HG03175 (cell line): ENCODE measurements at regions not wholly inside any gene's neighbourhood (a gene's known extent, or its start where the extent isn't known, plus 50 kb on each side); places are given as distances from the start of the nearest gene placed in this dataset.
"Not testable (repeated sequence)": the region's sequence is repeated elsewhere in the genome, so short reads cannot be mapped to it uniquely, and the experiment has no call there.

Experiments
- ATAC-seq: cut with Tn5 transposase; IDR thresholded peaks from one replicate; pipeline ENCODE4 v1.9.1; 2021; ENCODE audit warnings: mild to moderate bottlenecking, moderate library complexity; ENCODE audit not compliant: unreplicated experiment

DNA sequence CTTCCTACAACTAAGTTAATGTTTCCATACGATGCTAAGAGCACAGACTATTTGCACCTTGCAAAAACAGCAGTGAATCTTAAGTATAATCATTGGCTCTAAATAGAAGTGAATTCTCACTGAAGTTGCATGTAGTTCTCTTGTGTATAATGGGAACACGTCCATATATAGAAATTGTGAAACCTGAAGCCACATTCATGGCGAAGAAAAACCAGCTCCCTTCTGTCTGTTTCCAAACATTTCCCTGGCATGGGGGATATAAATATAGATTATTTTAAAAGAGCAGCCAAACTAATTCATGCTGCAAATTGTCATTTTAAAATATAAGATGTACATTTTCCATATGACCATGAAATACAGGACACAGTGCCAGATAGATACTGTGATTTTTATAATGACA, 71.1 kb downstream of the TRAM1L1 start:
- no peak for ATAC-seq

DNA sequence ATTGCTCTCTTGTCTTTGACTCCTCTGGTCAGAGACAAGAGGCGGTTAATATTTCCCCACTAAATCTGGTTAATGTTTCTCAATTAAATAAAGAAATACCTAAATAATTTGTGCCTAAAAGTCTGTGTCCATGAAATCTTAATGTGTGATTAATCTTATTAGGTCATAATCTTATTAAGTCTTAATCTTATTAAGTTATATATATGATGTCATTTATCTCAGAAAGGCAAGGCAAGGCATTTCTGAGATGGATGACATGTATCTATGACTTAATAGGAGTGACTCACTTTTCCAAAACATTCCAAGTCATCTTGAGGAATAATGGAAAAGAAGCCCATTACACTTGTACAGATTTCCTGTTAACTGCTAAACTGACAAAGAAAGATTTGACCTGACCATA, 74.7 kb downstream of the TRAM1L1 start:
- ATAC-seq = no peak

DNA sequence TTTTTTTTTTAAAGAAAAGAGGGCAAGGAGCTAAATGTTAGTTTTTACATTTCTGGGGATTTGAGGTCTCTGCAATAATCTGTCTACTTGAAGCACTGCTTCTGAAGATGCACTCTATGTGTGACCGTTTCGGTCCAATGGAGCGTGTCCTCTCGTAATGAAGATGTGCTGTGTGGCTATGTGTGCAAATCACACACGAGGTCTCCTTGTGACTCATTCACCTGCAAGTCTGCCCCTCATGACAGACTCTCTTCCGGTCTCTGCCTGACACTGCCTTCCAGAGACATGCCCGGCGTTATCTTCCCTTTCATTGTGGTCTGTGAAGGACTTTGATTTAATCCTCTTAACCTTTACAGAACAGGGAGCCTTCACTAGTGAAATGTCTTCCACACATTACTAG, 84.3 kb downstream of the TRAM1L1 start:
- peak; percentile 66 for ATAC-seq

DNA sequence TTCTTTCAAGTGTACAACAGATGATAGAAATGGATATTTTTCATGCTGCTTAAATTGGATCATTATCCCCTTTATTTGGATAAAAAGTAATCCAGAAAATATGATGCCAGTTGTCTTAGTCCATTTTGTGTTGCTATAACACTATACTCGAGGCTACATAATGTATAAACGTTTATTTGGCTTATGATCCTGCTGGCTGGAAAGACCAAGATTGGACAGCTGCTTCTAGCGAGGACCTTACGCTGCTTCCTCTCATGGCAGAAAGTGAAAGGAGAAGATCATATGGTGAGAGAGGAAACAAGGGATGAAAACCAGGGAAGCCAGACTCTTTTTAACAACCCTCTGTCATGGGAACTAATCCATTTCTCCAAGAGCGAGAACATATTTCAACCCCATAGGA, 102.7 kb downstream of the TRAM1L1 start:
- no peak for ATAC-seq

DNA sequence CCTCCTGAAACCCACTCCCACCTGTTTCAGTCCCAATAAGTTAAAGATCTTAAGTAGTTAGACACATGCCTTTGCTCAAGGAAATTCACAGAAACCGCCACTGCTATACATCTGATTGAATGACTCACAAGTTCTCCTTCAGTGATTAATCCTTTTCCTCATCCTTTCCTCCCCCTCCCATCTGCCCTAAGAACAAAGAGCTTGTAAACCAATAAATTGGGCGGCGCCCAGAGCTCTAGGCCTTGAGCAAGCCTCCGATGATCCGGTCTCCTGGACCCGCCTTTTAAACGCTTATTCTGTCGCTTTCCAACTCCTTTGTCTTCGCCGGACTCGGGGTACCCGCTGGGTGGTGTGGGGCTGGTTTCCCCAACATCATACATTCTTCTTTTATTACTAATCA, 104.9 kb downstream of the TRAM1L1 start:
- ATAC-seq = not testable (repeated sequence)

DNA sequence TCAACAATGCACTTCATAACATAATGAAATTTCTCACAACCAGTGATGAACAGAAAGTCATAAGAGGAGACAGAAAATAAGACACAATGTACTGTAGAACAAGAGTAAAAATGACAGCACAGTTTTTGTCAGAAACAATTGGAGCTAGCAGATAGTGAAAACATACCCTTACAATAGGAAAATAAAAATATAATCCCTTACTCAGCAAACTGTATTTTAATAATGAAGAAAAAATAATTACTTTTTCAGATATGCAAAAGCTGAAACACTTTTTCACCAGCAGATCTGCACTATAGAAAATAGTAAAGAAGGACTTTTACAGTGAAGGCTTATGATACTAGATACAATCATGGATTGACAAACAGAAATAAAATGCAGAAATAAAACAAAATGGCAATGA, 126.3 kb downstream of the TRAM1L1 start:
- no peak for ATAC-seq

DNA sequence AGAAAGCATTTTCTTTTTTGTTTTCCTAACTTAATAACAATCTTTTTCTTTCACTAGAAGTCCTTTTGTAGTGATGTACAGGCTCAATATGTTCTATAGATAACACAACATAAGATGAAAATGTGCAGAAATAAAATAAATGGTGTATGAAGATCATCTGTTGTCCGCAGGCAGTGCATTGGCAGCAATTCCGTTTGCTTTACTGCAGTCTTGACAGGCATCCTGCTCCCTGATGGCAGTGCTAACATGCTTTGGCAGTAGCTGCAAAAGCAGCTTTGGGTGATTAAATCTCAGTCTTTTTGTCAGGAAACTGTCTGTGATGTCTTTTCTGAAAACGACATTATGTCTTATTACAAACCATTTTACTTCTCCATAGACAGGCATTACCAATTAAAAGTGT, 131.4 kb downstream of the TRAM1L1 start:
- ATAC-seq = no peak

DNA sequence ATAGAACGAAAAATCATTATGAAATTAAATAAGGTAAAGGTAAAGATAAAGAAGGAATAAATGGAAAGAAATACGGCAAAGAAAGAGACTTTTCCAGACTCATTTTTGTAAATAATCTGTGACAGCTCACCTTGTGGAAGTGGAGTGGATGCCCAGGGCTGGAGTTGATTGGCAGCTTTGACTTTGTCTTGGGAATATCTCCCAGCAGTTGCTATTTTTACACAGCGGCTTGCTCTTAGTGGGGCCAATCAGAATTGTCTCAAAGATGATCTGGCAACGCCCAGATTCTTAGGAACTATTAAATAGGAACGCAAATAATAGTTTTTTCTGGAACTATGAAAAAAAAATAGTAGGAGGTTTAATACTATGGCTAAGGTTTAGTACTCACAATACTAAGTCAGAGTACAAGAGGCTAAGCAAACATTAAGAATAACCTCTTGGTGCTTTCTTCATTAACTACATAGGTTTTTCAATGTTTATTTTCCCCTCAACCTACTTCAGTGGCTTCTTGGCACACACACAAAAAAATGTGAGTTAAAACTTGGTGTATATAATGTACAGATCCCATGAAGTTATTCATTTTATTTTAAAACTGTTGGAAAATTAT, 132.7 kb downstream of the TRAM1L1 start:
- ATAC-seq = no peak

DNA sequence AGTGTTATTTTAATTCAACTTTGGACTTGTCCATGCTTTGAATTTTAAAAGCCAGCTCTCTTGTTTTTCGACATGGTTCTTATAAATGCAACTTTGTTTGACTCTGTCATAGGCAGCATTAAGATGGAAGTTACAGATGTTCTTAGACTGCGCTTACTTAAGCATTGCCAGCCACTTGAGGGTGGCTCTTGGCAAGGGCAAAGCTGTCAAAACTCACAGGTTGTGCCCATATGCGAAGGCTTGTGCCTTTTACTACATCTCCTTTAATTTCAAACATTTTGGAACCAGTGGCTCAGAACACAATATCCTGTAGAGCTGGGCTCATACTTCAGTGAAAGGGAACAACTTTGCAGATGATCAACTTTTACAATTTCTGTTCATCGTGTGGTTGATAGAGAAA, 135.5 kb downstream of the TRAM1L1 start:
- ATAC-seq = no peak

DNA sequence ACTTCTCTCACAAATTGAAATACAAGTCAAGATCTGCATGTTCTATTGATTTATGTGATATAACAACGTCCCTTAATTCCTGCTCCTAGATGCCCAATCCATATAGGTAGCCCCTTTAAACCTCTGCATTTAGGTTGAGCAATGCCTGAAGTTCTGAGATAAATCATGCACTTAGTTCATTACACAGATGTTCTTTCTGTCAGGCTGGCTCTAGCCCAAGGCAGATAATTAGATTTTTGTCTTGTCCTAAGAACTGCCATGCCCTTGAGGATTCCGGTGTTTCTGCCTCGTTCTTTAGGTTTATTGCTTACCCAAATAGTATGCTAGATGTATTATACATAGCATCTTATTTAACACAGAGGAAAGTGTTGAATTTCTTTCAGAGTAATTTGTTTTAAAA, 143.1 kb downstream of the TRAM1L1 start:
- no peak for ATAC-seq

DNA sequence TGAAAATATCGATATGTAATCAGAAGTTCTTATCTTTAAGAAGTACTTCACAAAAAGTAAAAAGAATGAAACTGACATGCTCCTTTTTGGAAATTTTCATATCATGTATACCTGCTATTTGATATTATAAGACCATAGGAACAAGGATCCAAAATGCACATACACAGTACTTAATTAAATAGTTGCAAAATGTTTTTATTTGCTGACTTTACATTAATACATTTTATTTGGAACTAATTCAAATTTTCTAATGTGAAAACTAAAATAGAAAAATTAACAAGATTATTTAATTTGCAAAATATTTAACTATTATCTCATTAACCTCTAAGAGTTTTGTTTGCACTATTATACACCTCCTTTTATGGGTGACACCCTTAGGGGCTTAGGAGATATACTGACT, 155.0 kb downstream of the TRAM1L1 start:
- no peak for ATAC-seq

DNA sequence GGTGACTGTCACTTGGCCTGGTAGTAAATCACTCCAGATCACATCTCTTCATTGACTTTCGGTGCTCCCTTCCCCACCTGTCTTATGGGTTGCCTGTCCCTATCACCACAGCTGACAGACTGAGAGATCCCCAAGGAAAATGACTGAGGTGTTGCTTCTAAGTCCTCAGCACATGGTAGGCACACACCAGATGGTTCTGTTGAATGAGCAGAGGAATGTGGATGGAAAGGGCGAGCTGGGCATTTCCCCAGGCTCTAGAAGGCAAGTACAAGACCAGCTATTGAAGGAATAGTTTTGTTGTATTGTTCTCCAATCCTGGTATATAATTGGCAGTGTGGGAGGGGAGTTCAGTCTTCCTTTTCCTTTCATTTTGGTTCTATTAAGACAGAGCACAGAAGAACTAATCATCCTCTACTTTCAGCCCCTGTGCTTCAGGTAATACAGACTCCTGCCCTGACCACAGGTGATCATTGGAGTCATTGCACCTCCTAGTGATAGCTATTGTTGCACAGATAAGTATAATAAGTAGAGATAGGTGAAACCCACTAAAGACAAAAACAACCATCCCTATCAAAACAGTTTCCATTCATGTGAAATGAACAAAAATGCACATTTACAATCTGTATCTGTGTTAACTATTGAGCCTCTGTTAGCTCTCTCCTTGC, 158.6 kb downstream of the TRAM1L1 start:
- no peak for ATAC-seq

DNA sequence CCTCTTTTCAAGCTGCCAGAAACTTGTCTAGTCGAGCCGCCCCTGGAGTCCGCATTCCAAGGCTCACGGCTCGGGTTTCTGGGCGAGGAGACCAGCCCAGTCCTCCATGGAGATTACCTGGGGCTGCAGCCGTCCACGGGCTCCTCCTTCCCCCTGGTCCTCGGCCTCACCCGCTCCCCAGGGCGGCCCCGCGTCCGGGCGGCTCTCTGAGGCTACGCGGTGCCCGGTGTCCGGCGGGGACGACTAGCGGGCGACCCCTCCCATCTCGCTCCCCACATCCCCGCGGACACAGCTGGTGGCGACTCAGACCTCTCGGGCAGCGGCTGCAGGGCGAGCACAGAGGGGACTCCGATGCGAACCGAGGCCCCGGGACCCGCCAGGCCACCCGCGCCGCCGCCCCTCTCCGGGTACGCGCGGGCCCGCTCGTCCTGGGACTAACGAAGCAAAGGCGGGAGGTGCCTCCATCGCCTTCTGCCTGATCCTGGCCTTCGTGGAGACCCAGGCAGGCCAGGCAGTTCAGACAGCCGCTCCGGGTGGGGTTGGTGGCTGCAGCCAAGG, 159.4 kb downstream of the TRAM1L1 start:
- ATAC-seq = no peak

DNA sequence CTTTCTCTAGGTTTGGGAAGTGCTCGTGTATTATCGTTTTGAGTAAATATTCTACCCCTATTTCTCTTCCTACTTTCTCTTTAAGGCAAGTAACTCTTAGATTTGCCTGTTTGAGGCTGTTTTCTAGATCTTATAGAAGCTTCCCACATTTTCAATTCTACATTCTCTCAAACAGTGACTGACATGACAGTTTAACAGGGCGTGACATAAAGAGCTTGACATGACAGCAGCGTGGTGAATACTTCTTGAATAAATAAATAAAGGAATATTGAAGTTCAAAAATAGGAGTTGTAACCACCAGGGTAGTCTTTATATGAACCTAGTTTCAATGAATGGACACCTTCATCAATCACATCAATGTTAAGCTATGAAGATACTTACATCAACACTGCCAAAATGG, 162.0 kb downstream of the TRAM1L1 start:
- no peak for ATAC-seq

DNA sequence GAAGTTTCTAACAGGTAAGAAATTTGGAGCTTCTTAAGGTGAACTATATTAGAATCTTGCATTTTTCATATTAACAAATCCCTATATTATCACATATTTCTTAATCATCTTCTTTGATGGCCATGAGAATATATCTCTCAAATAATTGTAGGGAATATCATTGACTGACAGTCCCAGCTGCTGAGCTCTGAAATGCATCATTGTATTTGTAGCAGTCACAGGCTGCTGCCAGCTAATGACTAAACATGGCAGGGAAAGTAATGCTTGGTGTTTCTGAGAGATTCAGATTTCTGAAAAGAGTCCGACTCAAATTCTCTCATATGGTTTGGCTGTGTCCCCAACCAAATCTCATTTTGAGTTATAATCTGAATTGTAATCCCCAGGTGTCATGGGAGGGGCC, 171.9 kb downstream of the TRAM1L1 start:
- ATAC-seq = no peak

DNA sequence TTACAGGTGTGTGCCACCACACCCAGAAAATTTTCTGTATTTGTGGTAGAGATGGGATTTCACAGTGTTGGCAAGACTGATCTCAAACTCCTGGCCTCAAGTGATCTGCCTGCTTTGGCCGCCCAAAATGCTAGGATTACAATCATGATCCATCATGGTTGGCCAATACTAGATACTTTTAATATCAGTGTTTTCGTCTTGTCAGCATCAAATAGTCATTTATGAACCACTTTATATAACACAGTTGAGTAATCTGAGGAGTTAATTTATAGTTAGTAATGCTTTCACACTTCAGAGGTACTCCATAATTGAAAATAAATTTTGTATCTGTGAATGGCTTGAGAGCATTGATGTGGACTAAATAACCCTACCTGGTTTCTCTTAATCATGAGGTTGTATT, 178.6 kb downstream of the TRAM1L1 start:
- no peak for ATAC-seq

DNA sequence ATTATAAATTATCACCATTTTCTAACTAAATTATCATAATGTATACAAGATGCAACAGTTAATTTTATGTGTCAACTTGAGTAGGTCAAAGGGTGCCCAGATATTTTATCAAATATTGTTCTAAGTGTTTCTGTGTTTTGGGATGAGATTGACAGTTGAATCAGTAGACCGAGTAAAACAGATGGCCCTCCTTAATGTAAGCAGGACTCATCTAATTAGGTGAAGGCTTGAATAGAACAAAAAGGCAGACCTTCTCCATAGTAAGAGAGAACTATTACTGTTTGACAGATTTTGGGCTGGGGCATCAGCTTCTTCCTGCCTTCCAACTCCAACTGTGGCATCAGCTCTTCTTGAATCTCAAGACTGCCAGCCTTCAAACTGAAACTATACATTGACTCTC, 185.8 kb downstream of the TRAM1L1 start:
- ATAC-seq = no peak

DNA sequence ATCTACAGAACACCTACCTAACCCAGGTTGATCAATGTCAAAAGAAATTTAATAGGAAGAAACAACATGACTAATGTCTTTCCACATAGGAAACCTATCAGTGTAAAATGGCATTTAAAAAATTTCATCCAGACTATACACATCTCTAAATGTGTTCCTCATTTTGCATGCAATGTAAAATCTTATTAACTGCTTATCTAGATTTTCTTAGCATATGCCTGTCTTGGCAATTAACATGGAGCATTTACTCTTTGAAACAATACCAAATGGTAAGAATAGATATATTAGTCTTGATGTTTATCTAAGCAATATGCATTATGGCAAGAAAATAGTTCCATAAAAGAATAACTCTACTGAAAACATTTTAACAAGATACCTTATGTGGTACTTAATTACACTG, 199.8 kb downstream of the TRAM1L1 start:
- ATAC-seq = no peak

DNA sequence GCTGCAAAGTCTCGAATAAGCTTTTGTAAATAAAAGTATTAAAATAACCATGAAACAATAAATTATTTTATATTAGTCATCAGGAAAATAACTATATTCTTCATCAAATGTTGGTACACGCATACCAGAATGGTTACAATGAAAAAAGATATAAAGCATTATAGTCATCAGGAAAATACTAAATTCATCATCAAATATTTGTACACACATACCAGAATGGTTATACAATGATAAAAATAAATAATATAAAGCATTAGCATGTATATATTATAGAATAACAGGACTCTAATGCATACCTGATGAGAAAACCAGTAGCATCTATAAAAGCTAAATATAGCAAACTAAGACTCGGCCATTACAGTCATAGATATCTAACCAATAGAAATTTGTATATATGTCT, 202.9 kb downstream of the TRAM1L1 start:
- ATAC-seq = no peak

DNA sequence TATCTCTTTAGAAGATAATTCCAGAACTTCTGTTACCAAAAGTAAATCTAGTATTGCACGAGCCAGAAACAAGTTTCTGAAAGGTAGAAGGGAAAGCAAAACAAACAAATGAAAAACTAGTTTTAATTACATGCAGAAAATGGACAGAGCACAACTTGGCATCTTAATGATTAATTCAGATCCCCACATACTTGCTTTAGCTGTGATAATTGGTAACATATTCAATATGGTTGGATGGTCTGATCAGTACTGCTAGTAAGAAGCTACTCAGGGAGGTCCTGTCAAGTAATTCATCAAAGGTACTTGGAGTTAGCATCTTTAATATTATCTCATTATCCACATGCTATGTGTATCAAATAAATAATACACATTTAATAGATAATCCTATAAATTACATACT, 204.3 kb downstream of the TRAM1L1 start:
- ATAC-seq = peak; percentile 97

DNA sequence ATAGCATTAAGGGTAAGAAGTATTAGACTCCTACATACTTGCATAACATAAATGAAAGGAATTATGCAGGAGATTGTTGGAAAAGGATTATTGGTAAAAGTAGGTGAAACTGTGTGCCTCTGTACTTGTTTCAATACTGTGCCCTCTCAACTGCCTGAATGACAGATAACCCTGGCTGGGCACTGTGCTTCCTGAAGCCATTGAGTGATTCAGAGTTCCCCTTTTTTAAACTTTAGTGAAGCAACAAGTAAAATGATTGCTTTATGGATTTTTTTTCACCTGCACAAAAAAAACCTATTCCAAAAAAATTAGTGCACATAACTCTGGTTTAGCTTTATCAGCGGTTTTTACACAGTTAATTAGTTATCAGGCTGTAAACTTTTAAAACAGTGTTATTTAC, 204.8 kb downstream of the TRAM1L1 start:
- ATAC-seq = peak; percentile 60

DNA sequence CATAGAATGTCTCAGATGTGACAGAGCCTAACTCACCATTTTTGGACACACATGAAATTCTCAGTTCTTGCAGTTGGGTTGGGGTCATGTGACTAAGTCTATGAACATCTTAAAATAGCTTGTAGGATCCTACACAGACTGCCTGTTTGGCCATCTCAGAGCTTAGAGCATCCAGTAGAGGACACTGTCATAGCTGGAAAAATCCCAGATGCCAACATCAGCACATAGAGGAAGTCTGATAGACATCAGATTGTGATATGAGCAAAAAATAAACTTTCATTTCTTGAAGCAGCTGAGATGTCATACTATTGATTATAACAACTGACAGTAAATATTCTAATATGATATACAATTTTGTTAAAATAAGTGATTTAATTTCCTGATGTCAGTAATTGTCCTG, 207.1 kb downstream of the TRAM1L1 start:
- no peak for ATAC-seq

DNA sequence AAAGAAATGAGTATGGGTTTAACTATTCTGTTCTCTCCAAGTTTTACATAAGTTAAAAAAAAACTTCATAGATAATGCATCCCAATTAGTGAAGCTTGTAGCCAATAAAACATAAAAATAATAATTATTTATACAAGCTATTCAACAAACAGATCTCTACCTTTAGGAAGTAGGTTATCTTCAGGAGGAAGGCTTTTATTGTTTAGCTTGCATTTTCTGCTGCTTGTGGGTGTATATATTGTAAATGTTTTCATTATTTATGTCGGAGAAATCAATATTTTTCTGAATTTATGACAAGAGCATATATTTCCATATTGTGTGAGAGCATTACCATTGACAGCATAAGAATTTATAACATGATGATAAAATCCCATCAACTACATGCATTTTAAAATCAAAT, 208.3 kb downstream of the TRAM1L1 start:
- no peak for ATAC-seq
